Gastrocnemius medialis (tissue), 4 donors: ENCODE measurements at regions not wholly inside any gene's neighbourhood (a gene's known extent, or its start where the extent isn't known, plus 50 kb on each side); places are given as distances from the start of the nearest gene placed in this dataset.

Experiments used
- ATAC-seq, 2 donors: fragments of 150-250 bp; one replicate each; pipeline ENCODE4 v1.9.1; 2016
- DNase-seq, 2 donors: peaks; one replicate each; pipeline ENCODE4 v3.0.0-alpha.2; 2019
- H3K27ac ChIP-seq, 4 donors: fragments of 200-600 bp; sonication (generic); 1 replicate in 1 of 4; 2 replicates in 3 of 4; pipeline ENCODE4 v1.5.1; 2016 to 2018; ENCODE audit warnings: mild to moderate bottlenecking in 2 of 4, moderate library complexity in 1 of 4
- H3K27me3 ChIP-seq, 3 donors: fragments of 200-600 bp; sonication (generic) in 2 of 3; 1 replicate in 1 of 3; 2 replicates in 2 of 3; pipeline versions ENCODE4 v1.5.1 to v1.6.0; 2016 to 2019; ENCODE audit warnings: mild to moderate bottlenecking in 1 of 3, moderate library complexity in 1 of 3
- H3K36me3 ChIP-seq, 2 donors: fragments of 200-600 bp; sonication (generic) in 1 of 2; one replicate each; pipeline ENCODE4 v1.5.1; 2017 to 2018
- H3K4me1 ChIP-seq, 2 donors: fragments of 200-600 bp; sonication (generic) in 1 of 2; one replicate each; pipeline ENCODE4 v1.5.1; 2016 to 2017; ENCODE audit warnings: mild to moderate bottlenecking in 2 of 2
- H3K4me3 ChIP-seq, 4 donors: fragments of 200-600 bp; sonication (generic) in 3 of 4; 1 replicate in 1 of 4; 2 replicates in 3 of 4; pipeline ENCODE4 v1.5.1; 2016 to 2019; ENCODE audit warnings: mild to moderate bottlenecking in 2 of 4
- H3K9me3 ChIP-seq, 3 donors: fragments of 200-600 bp; sonication (generic) in 2 of 3; 1 replicate in 1 of 3; 2 replicates in 2 of 3; pipeline ENCODE4 v1.5.1; 2016 to 2019
- POLR2A ChIP-seq, 2 donors: fragments of 450-650 bp; IDR thresholded peaks; one replicate each; pipeline ENCODE4 v1.6.1; 2017; ENCODE audit warnings: antibody characterized with exemption in 2 of 2, mild to moderate bottlenecking in 2 of 2, moderate library complexity in 2 of 2
- in situ Hi-C, 4 donors: fragments of 200-750 bp; cut with MboI; loops; one replicate each; pipeline versions ENCODE4 v1.15.0 to v1.8.0; 2017; ENCODE audit warnings: low sequenced_read_pairs in 4 of 4
- intact Hi-C: fragments of 100-400 bp; cut with DNase I; formaldehyde crosslinking; loops from one replicate; pipeline ENCODE4 v1.15.1; 2023; ENCODE audit warnings: low total_unique reads
- TF ChIP-seq, protein P1 (sequence below), 5 experiments: fragments of 450-650 bp in 3 of 5; fragments of 200-600 bp in 2 of 5; sonication (generic) in 2 of 5; IDR thresholded peaks in 4 of 5; conservative IDR thresholded peaks in 1 of 5; 1 replicate in 4 of 5; 2 replicates in 1 of 5; pipeline ENCODE4 v1.5.1; 2016 to 2019; ENCODE audit warnings: antibody characterized with exemption in 5 of 5, mild to moderate bottlenecking in 3 of 5, moderate library complexity in 3 of 5

- DNase-seq (no peak), ATAC-seq (no peak)
- no peaks in the 10 kb centered on the region for H3K27me3 ChIP-seq
- H3K4me3 ChIP-seq = no peak overlapping the region
- H3K9me3 ChIP-seq = no peaks in the 10 kb centered on the region
- H3K27ac ChIP-seq = no peak overlapping the region
- no peaks in the 10 kb centered on the region for H3K36me3 ChIP-seq
- no peak for TF ChIP-seq POLR2A (IDR thresholded peaks at IDR 0.05)
- in situ Hi-C loops (no loop called here), intact Hi-C loops (no loop called here)
- no peaks in the 10 kb centered on the region for H3K4me1 ChIP-seq
These were observed 95.0 kb upstream of the GABRA2 start for GRCh38 chr4:46484881-46485280.

DNA sequence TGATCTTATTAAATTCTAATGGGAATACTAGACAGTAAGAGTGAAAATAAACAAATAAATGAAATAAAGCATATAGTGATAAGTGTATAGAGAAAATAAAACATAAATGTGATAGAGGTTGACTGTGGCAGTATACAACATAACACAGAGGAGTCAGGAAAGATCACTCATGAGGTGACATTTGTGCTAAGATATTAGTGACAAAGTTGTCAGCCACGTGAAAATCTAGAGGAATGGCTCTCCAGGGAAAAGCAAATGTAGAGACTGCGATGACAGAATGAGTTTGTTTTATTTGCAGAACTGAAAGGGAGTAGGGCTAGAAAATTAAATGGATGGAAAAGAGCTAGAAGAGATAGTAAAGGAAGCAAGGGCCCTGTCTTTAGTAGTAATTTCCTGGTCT, 72.8 kb upstream of the GABRA2 start:
- H3K4me3 ChIP-seq = no peak overlapping the region
- no peaks in the 10 kb centered on the region for H3K9me3 ChIP-seq
- no peaks in the 10 kb centered on the region for H3K27me3 ChIP-seq
- intact Hi-C loops (no loop called here), in situ Hi-C loops (no loop called here)
- no peak for TF ChIP-seq POLR2A (IDR thresholded peaks at IDR 0.05)
- H3K4me1 ChIP-seq = no peaks in the 10 kb centered on the region
- H3K36me3 ChIP-seq = no peaks in the 10 kb centered on the region
- DNase-seq (no peak), ATAC-seq (no peak)
- H3K27ac ChIP-seq = no peak overlapping the region

DNA sequence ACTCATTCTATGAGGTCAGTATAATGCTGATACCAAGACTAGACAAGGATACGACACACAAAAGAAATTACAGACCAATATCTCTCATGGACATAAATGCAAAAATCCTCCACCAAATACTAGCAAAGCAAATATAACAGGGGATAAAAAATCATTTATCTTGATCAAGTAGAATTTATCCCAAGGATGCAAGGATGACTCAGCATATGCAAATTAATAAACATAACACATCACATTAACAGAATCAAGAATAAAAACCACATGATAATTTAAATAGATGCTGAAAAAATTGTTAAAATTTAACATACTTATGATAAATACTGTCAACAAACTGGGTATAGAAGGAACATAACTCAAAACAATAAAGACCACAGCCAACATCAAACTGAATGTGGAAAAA, 69.4 kb upstream of the GABRA2 start:
- H3K36me3 ChIP-seq = no peaks in the 10 kb centered on the region
- no peak for ATAC-seq
- H3K4me1 ChIP-seq = no peaks in the 10 kb centered on the region
- H3K27ac ChIP-seq = no peak overlapping the region
- no peak for DNase-seq
- H3K4me3 ChIP-seq = no peak overlapping the region
- no peak for TF ChIP-seq POLR2A (IDR thresholded peaks at IDR 0.05)
- TF ChIP-seq, protein P1, sequence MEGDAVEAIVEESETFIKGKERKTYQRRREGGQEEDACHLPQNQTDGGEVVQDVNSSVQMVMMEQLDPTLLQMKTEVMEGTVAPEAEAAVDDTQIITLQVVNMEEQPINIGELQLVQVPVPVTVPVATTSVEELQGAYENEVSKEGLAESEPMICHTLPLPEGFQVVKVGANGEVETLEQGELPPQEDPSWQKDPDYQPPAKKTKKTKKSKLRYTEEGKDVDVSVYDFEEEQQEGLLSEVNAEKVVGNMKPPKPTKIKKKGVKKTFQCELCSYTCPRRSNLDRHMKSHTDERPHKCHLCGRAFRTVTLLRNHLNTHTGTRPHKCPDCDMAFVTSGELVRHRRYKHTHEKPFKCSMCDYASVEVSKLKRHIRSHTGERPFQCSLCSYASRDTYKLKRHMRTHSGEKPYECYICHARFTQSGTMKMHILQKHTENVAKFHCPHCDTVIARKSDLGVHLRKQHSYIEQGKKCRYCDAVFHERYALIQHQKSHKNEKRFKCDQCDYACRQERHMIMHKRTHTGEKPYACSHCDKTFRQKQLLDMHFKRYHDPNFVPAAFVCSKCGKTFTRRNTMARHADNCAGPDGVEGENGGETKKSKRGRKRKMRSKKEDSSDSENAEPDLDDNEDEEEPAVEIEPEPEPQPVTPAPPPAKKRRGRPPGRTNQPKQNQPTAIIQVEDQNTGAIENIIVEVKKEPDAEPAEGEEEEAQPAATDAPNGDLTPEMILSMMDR (IDR thresholded peaks at IDR 0.05 in 4 of 5, conservative IDR thresholded peaks at IDR 0.05 in 1 of 5) = no peak
- H3K9me3 ChIP-seq = no peaks in the 10 kb centered on the region
- intact Hi-C loops (no loop called here), in situ Hi-C loops (no loop called here)
- no peaks in the 10 kb centered on the region for H3K27me3 ChIP-seq

GRCh38 chr4:46450556-46450955, 60.6 kb upstream of the GABRA2 start:
- H3K4me3 ChIP-seq = no peak overlapping the region
- H3K27me3 ChIP-seq = no peaks in the 10 kb centered on the region
- no peaks in the 10 kb centered on the region for H3K4me1 ChIP-seq
- DNase-seq (no peak), ATAC-seq (no peak)
- H3K27ac ChIP-seq = no peak overlapping the region
- no peaks in the 10 kb centered on the region for H3K36me3 ChIP-seq
- intact Hi-C loops (no loop called here), in situ Hi-C loops (no loop called here)
- no peaks in the 10 kb centered on the region for H3K9me3 ChIP-seq
- TF ChIP-seq POLR2A (IDR thresholded peaks at IDR 0.05) = no peak
- TF ChIP-seq, protein P1 (IDR thresholded peaks at IDR 0.05 in 4 of 5, conservative IDR thresholded peaks at IDR 0.05 in 1 of 5) = no peak

DNA sequence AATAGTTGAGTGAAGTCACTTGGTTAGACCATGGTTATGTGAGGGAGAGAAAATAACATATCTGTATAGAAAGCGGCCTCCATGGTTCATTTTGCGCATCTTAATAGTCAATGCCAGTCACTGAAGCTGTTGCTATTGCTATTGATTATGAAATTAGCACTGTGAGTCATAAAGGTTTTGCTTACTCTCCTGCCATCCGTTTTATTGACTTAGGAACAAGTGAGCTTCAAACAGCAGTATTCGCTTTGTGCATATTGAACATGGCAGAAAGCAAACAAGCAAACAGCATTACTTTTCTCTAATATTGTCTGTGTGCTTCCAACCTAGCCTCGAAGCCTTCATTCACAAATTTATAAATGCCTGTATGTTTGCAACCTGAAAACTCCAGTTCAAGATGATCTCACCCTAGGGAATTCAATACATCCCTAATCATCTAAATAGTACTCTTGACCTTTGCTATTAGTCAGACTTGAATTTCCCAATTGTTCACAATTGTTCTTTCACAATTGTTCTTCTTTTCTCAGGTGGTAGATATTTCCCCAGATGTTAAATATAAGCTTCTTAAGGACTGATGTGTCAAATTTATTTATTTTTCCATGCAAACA, 55.9 kb upstream of the GABRA2 start:
- no peaks in the 10 kb centered on the region for H3K36me3 ChIP-seq
- no peaks in the 10 kb centered on the region for H3K9me3 ChIP-seq
- H3K27ac ChIP-seq = no peak overlapping the region
- TF ChIP-seq, protein P1 (IDR thresholded peaks at IDR 0.05 in 4 of 5, conservative IDR thresholded peaks at IDR 0.05 in 1 of 5) = no peak
- TF ChIP-seq POLR2A (IDR thresholded peaks at IDR 0.05) = no peak
- H3K4me3 ChIP-seq = no peak overlapping the region
- no peaks in the 10 kb centered on the region for H3K4me1 ChIP-seq
- H3K27me3 ChIP-seq = no peaks in the 10 kb centered on the region
- in situ Hi-C loops = no loop called here
- ATAC-seq (no peak), DNase-seq (no peak)
- intact Hi-C loops = no loop called here
